Right lobe of liver (tissue), 6 donors: ENCODE measurements at regions not wholly inside any gene's neighbourhood (a gene's known extent, or its start where the extent isn't known, plus 50 kb on each side); places are given as distances from the start of the nearest gene placed in this dataset.

Experiments
- ATAC-seq, 4 donors: fragments of 200-7000 bp; cut with Tn5 transposase; one replicate each; pipeline ENCODE4 v1.9.1; 2020; ENCODE audit warnings: mild to moderate bottlenecking in 4 of 4, moderate library complexity in 4 of 4
- DNase-seq, 3 donors: peaks; one replicate each; pipeline ENCODE4 v3.0.0-alpha.2; 2020
- H3K27ac ChIP-seq, 3 donors: fragments of 200-600 bp; one replicate each; pipeline ENCODE4 v1.8.0; 2022
- H3K27me3 ChIP-seq, 2 donors: fragments of 200-600 bp; one replicate each; pipeline ENCODE4 v1.8.0; 2022
- H3K36me3 ChIP-seq, 4 donors: fragments of 200-600 bp; sonication (generic) in 1 of 4; one replicate each; pipeline versions ENCODE4 v1.5.1 to v1.8.0; 2017 to 2022; ENCODE audit warnings: control low read depth in 1 of 4
- H3K4me1 ChIP-seq, 4 donors: fragments of 200-600 bp; sonication (generic) in 1 of 4; one replicate each; pipeline versions ENCODE4 v1.5.1 to v1.8.0; 2017 to 2022; ENCODE audit warnings: control low read depth in 1 of 4
- H3K4me3 ChIP-seq, 3 donors: fragments of 200-600 bp; one replicate each; pipeline ENCODE4 v1.8.0; 2022
- H3K9me3 ChIP-seq, 4 donors: fragments of 200-600 bp; sonication (generic) in 1 of 4; one replicate each; pipeline versions ENCODE4 v1.5.1 to v1.8.0; 2017 to 2022; ENCODE audit warnings: control low read depth in 1 of 4
- CTCF ChIP-seq, 4 donors: fragments of 200-600 bp in 3 of 4; fragments of 450-650 bp in 1 of 4; IDR thresholded peaks; one replicate each; pipeline versions ENCODE4 v1.5.1 to v1.8.0; 2016 to 2022; ENCODE audit warnings: antibody characterized with exemption in 4 of 4, mild to moderate bottlenecking in 2 of 4
- POLR2A ChIP-seq: fragments of 450-650 bp; IDR thresholded peaks from one replicate; pipeline ENCODE4 v1.6.1; 2017; ENCODE audit warnings: antibody characterized with exemption, mild to moderate bottlenecking
- WGBS: methylation state at CpG from one replicate; pipeline ENCODE4 v1.1.6; 2018; ENCODE audit warnings: low coverage, low lambda C conversion rate; ENCODE audit not compliant: insufficient coverage; ENCODE audit errors: missing lambda C conversion rate; 5-methylcytosine and 5-hydroxymethylcytosine counted together
- intact Hi-C, 2 donors: fragments of 100-400 bp; cut with DNase I; formaldehyde crosslinking; loops; one replicate each; pipeline versions ENCODE4 v1.11.2 to v1.14.1; 2022
- donor health status: DM: no; HTN: yes; CAD: no.
- donor health status: DM: no; HTN: no; CAD: no.
- donor health status: DM: no; HTN: no; CAD: no.
- donor health status: DM: no; HTN: yes; CAD: no.
- donor health status: DM: no; HTN: yes; CAD: no.

DNA sequence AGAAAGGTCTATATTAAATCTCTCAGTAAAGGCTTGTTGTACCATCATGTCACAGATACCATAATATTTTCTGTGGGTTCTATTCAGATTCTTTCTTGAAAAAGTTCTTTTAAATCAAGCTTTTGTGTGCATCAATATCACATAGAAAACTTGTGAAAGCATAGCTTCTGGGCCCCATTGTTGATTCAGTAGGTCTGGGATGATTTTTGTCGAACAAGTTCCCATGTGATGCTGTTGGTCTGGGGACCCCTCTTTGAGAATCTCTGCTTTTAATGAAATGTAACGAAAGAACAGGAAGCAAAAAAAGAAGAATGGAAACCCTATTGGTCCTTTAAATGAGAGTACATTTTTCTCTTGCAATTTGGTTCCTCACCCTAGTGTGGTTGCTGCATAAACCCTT, 597.7 kb upstream of the CITED2 start:
- Histone ChIP-seq H3K9me3 (no peaks in the 10 kb centered on the region), H3K27ac (no peak overlapping the region), H3K27me3 (no peaks in the 10 kb centered on the region), H3K4me3 (no peak overlapping the region), H3K4me1 (no peaks in the 10 kb centered on the region), H3K36me3 (no peaks in the 10 kb centered on the region)
- ATAC-seq (no peak), DNase-seq (no peak)
- 67% methylated on average over 2 of the region's 2 CpGs for WGBS
- TF ChIP-seq POLR2A, result no peak
- TF ChIP-seq CTCF (IDR thresholded peaks at IDR 0.05), result no peak
- intact Hi-C loops, result no loop called here

- intact Hi-C loops, result no loop called here
- no peaks in the 10 kb centered on the region for H3K36me3 ChIP-seq
- WGBS, result 82% methylated on average over 1 of the region's 1 CpG
- H3K27me3 ChIP-seq, result no peaks in the 10 kb centered on the region
- H3K9me3 ChIP-seq, result no peaks in the 10 kb centered on the region
- DNase-seq (no peak), ATAC-seq (no peak)
- TF ChIP-seq POLR2A (no peak), CTCF (IDR thresholded peaks at IDR 0.05) (no peak)
- no peak overlapping the region for H3K4me3 ChIP-seq
- H3K4me1 ChIP-seq, result peaks cover 0 to 3% (median 1%) of the 10 kb centered on the region in 4 donors
- no peak overlapping the region for H3K27ac ChIP-seq
Measured at GRCh38 chr6:139970591-139970991, 596.1 kb upstream of the CITED2 start.

DNA sequence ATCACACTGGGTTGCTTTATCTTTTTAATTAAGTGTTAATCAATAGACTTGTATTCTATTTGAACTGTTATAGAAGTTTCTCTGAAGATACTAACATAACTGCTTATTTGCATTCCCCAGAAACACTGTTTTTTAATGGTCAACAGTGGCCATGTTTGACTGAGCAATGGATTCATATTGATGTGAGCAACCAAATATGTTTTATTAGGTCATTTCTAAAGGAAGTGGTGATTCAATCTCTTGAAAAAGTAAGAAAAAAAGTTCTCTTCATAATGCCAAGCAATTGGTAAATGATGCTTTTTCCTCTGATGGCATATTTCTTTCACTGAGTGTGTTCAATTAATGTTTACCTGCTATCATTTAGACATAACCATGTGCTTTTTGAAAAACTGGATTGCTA, 593.0 kb upstream of the CITED2 start:
- no peaks in the 10 kb centered on the region for H3K9me3 ChIP-seq
- TF ChIP-seq CTCF (IDR thresholded peaks at IDR 0.05), result no peak
- no peak for TF ChIP-seq POLR2A
- intact Hi-C loops, result no loop called here
- H3K27me3 ChIP-seq, result no peaks in the 10 kb centered on the region
- H3K4me1 ChIP-seq, result peaks cover 0 to 15% (median 4%) of the 10 kb centered on the region in 4 donors
- no peaks in the 10 kb centered on the region for H3K36me3 ChIP-seq
- ATAC-seq, result no peak
- no peak for DNase-seq
- no peak overlapping the region for H3K4me3 ChIP-seq
- no peak overlapping the region for H3K27ac ChIP-seq

DNA sequence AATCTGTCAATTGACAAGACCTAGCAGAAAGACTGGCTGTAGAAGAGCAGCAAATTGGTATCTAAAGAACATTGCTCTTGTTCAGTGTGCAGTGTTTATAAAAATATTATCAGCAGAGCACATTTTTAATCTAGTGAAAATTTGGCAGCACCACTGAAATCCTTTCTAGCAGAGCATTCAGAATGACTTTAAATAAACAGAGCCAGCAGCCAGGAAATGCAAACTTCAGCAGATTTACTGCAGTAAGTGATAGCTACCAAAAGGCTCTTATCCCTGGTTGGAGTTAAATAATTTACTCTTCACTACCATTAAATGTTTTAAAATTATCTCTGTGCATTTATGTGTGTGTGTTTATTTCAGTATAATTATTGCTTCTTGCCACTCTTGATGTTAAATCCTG, 590.9 kb upstream of the CITED2 start:
- no peak overlapping the region for H3K4me3 ChIP-seq
- no peak overlapping the region for H3K27ac ChIP-seq
- ATAC-seq, result peak; percentile 72 to 81 (median 74)
- TF ChIP-seq POLR2A (no peak), CTCF (IDR thresholded peaks at IDR 0.05) (no peak)
- no peaks in the 10 kb centered on the region for H3K27me3 ChIP-seq
- H3K9me3 ChIP-seq, result no peaks in the 10 kb centered on the region
- no peaks in the 10 kb centered on the region for H3K36me3 ChIP-seq
- H3K4me1 ChIP-seq, result peaks cover 0 to 20% (median 4%) of the 10 kb centered on the region in 4 donors
- intact Hi-C loops, result no loop called here
- DNase-seq, result no peak

DNA sequence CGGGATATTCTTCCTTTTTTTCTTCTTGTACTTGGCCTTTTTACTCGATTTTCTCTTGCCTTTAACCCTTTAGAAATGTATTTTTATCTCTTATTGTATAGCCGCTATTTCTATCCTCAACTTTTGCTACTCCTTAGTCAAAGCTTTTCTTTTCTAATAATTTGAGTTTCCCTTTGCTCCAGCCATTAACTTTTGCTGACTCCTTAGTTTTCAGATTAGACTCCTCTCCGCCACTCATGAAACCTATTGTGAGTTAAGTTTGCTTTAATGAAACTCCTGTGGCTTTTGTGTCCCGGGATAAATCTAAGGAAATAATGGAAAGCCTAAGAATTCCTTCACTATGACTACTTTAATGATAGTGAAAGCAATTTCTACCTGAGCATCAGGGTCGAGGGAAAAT, 590.3 kb upstream of the CITED2 start:
- Histone ChIP-seq H3K4me1 (peaks cover 0 to 20% (median 4%) of the 10 kb centered on the region in 4 donors), H3K36me3 (no peaks in the 10 kb centered on the region), H3K27me3 (no peaks in the 10 kb centered on the region), H3K27ac (no peak overlapping the region), H3K9me3 (no peaks in the 10 kb centered on the region), H3K4me3 (no peak overlapping the region)
- intact Hi-C loops, result no loop called here
- TF ChIP-seq CTCF (IDR thresholded peaks at IDR 0.05), result no peak
- no peak for TF ChIP-seq POLR2A
- DNase-seq, result no peak
- ATAC-seq, result no peak
- WGBS, result 70% methylated on average over 6 of the region's 6 CpGs
